Epithelial cell of proximal tubule (primary cell): ENCODE measurements at regions not wholly inside any gene's neighbourhood (a gene's known extent, or its start where the extent isn't known, plus 50 kb on each side); places are given as distances from the start of the nearest gene placed in this dataset.

Experiments used
- DNase-seq: peaks from one replicate; pipeline ENCODE4 v3.0.0-alpha.2; 2011; ENCODE audit warnings: low read depth
- H3K4me3 ChIP-seq: 2 replicates; pipeline ENCODE4 v1.5.1; 2011; ENCODE audit warnings: low read depth, mild to moderate bottlenecking, low read length
- CTCF ChIP-seq: conservative IDR thresholded peaks from 2 replicates; pipeline ENCODE4 v1.5.1; 2012; ENCODE audit warnings: low read depth, mild to moderate bottlenecking, low read length

GRCh38 chr12:30330565-30330964 lies 365.1 kb downstream of the IPO8 start:
- no peak overlapping the region for H3K4me3 ChIP-seq
- no peak for TF ChIP-seq CTCF
- no peak for DNase-seq

- no peak for DNase-seq
- H3K4me3 ChIP-seq = no peak overlapping the region
- TF ChIP-seq CTCF = no peak
Observed at GRCh38 chr12:30329281-30329680, 366.4 kb downstream of the IPO8 start.

DNA sequence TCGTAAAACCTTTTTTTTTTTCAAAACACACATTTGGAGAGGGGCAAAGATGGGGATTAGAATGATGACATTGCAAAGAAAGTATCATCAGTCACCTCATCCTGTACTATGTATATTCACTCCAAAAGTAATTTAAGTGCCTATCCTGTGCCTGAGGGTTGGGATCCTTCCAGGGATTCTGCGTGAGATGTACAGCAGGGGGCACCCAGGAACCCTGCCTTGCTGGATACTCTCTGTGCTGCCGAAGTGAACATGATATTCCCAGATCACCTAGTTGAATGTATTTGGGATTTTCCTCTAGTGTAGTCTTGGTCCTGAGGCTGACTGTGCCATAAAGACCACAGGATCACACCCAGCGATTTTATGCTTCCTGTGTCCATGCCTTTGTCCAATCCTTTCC lies 372.7 kb downstream of the IPO8 start:
- no peak for TF ChIP-seq CTCF
- no peak overlapping the region for H3K4me3 ChIP-seq
- no peak for DNase-seq

GRCh38 chr12:30320561-30320960 lies 375.1 kb downstream of the IPO8 start:
- H3K4me3 ChIP-seq = no peak overlapping the region
- no peak for TF ChIP-seq CTCF
- DNase-seq = no peak

GRCh38 chr12:30314506-30315100 lies 381.1 kb downstream of the IPO8 start:
- no peak for TF ChIP-seq CTCF
- DNase-seq = no peak

GRCh38 chr12:30308010-30308717 lies 387.5 kb downstream of the IPO8 start:
- H3K4me3 ChIP-seq = no peak overlapping the region
- no peak for TF ChIP-seq CTCF
- DNase-seq = no peak

More at GRCh38 chr12:30314506-30315100, 381.1 kb downstream of the IPO8 start:
- H3K4me3 ChIP-seq = no peak overlapping the region

GRCh38 chr12:30304528-30304927 lies 391.1 kb downstream of the IPO8 start:
- no peak overlapping the region for H3K4me3 ChIP-seq
- DNase-seq = no peak
- TF ChIP-seq CTCF = no peak
